OCI-LY1 (cell line): ENCODE measurements at regions not wholly inside any gene's neighbourhood (a gene's known extent, or its start where the extent isn't known, plus 50 kb on each side); places are given as distances from the start of the nearest gene placed in this dataset.

Experiments used
- CTCF ChIP-seq: fragments of 200-600 bp; sonication (generic), shearing (Covaris generic); IDR thresholded peaks from 2 replicates; pipeline ENCODE4 v1.5.1; 2017; ENCODE audit warnings: mild to moderate bottlenecking, antibody characterized with exemption, low read length, moderate library complexity, mixed read lengths
- EZH2 ChIP-seq: fragments of 200-600 bp; sonication (generic), shearing (Covaris generic); IDR thresholded peaks from 2 replicates; pipeline ENCODE4 v1.8.0; 2017; ENCODE audit warnings: borderline replicate concordance, mixed run types, mild to moderate bottlenecking, antibody characterized with exemption, low read length, moderate library complexity, mixed read lengths

DNA sequence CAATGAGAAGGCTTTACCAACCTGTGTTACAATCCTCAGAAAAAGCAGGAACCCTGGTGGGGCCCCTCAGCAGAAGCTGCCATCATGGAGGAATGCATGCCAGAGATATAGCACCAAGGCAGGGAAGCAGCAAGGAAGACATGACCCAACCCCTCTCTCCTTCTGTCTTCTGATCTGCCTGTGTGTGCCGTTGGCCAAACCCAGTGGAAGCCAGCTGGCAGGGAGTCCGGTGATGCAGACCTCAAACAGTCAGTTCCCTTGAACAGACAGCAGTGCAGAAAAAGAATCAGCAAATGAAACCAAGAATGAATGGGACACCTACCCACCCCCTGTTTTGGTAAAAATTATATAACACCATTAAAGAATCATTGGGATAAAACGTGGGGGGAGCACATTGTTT lies 234.2 kb downstream of the ZNF608 start:
- TF ChIP-seq CTCF (no peak), EZH2 (no peak)
